Endothelial cell of umbilical vein (primary cell): ENCODE measurements at regions not wholly inside any gene's neighbourhood (a gene's known extent, or its start where the extent isn't known, plus 50 kb on each side); places are given as distances from the start of the nearest gene placed in this dataset.

Experiments used
- BruUV-seq: library from RNA; stranded (reverse); fragments of 400-500 nt; replicated peaks from 2 replicates; lab custom pipeline; 2021; lab: Mats Ljungman, UMichigan
- CTCF ChIA-PET: fragments of 300-600, 350-600 bp; sonication (Branson Sonifier 250); formaldehyde crosslinking; loops from one replicate; lab custom pipeline; 2021; ENCODE audit warnings: antibody characterized with exemption, inconsistent platforms; lab: Charles Lee
- POLR2A ChIA-PET: fragments of 300-600, 350-600 bp; sonication (Branson Sonifier 250); formaldehyde crosslinking; loops from one replicate; lab custom pipeline; 2021; ENCODE audit warnings: antibody characterized with exemption, inconsistent platforms; lab: Charles Lee
- DNase-seq: peaks from one replicate; pipeline ENCODE4 v3.0.0-alpha.2; 2011; ENCODE audit warnings: low read depth, low spot score
- FAIRE-seq: peaks from 2 replicates; lab custom pipeline; 2011; peaks lifted over from hg19 to GRCh38; lab: Jason Lieb, UNC
- H2AFZ ChIP-seq: 2 replicates; pipeline ENCODE4 v1.6.0; 2012; ENCODE audit warnings: low read depth, low read length, control low read depth, inconsistent platforms
- H3K27ac ChIP-seq: 2 replicates; pipeline ENCODE4 v1.5.1; 2011; ENCODE audit warnings: low read depth, mild to moderate bottlenecking, control low read depth, low read length, moderate library complexity; ENCODE audit not compliant: insufficient read depth
- H3K27me3 ChIP-seq, 2 experiments: 2 replicates each; pipeline versions ENCODE4 v1.6.0 to v1.6.1; 2011; ENCODE audit warnings: low read length in 2 of 2, mixed read lengths in 1 of 2; ENCODE audit not compliant: control insufficient read depth in 2 of 2, insufficient read depth in 2 of 2
- H3K36me3 ChIP-seq, 2 experiments: 2 replicates in 1 of 2; 3 replicates in 1 of 2; pipeline ENCODE4 v1.5.1; 2011; ENCODE audit warnings: low read length in 2 of 2, mild to moderate bottlenecking in 1 of 2, moderate library complexity in 1 of 2; ENCODE audit not compliant: control insufficient read depth in 2 of 2, insufficient read depth in 2 of 2; ENCODE audit errors: extremely low read depth in 1 of 2
- H3K4me1 ChIP-seq: 3 replicates; pipeline ENCODE4 v1.5.1; 2011; ENCODE audit warnings: mild to moderate bottlenecking, low read length; ENCODE audit not compliant: control insufficient read depth, insufficient read depth; ENCODE audit errors: extremely low read depth
- H3K4me2 ChIP-seq: 2 replicates; pipeline ENCODE4 v1.6.1; 2011; ENCODE audit warnings: low read length, control low read depth, mixed read lengths; ENCODE audit not compliant: insufficient read depth
- H3K4me3 ChIP-seq, 3 experiments: fragments of 200-600 bp in 1 of 3; sonication (generic), shearing (Covaris generic) in 1 of 3; replicated peaks in 1 of 3; 2 replicates each; pipeline ENCODE4 v1.5.1; 2011 to 2016; ENCODE audit warnings: control low read depth in 3 of 3, low read length in 3 of 3, mild to moderate bottlenecking in 2 of 3, inconsistent platforms in 1 of 3, low read depth in 1 of 3, moderate library complexity in 1 of 3; ENCODE audit not compliant: insufficient read depth in 1 of 3
- H3K79me2 ChIP-seq: 2 replicates; pipeline ENCODE4 v1.6.0; 2012; ENCODE audit warnings: low read length, inconsistent platforms; ENCODE audit not compliant: control insufficient read depth, insufficient read depth
- H3K9ac ChIP-seq: replicated peaks from 2 replicates; pipeline ENCODE3; 2011; ENCODE audit warnings: low read length, control low read depth; ENCODE audit not compliant: insufficient read depth; ENCODE audit errors: extremely low read depth
- H3K9me1 ChIP-seq: replicated peaks from 3 replicates; pipeline ENCODE4 v1.6.0; 2011; ENCODE audit warnings: mild to moderate bottlenecking, low read length; ENCODE audit not compliant: control insufficient read depth, insufficient read depth; ENCODE audit errors: extremely low read depth
- H3K9me3 ChIP-seq: replicated peaks from 2 replicates; pipeline ENCODE4 v1.5.1; 2012; ENCODE audit warnings: low read length, inconsistent platforms; ENCODE audit not compliant: control insufficient read depth, insufficient read depth
- H4K20me1 ChIP-seq: replicated peaks from 2 replicates; pipeline ENCODE3; 2011; ENCODE audit warnings: mild to moderate bottlenecking, low read length; ENCODE audit not compliant: control insufficient read depth, insufficient read depth; ENCODE audit errors: extremely low read depth
- EZH2 ChIP-seq: IDR thresholded peaks from 2 replicates; pipeline ENCODE4 v1.6.1; 2012; ENCODE audit warnings: borderline replicate concordance, low read depth, mild to moderate bottlenecking, moderate library complexity, low read length, inconsistent platforms; ENCODE audit not compliant: severe bottlenecking
- FOS ChIP-seq: IDR thresholded peaks from 2 replicates; pipeline ENCODE4 v1.6.1; 2011; ENCODE audit warnings: mild to moderate bottlenecking, low read length, moderate library complexity, borderline replicate concordance; ENCODE audit not compliant: insufficient read depth
- GATA2 ChIP-seq: IDR thresholded peaks from 2 replicates; pipeline ENCODE4 v1.7.0; 2011; ENCODE audit warnings: low read depth, mild to moderate bottlenecking, moderate library complexity, mixed read lengths, low read length; ENCODE audit not compliant: insufficient read length, insufficient read depth
- JUN ChIP-seq: IDR thresholded peaks from 2 replicates; pipeline ENCODE4 v1.6.1; 2011; ENCODE audit warnings: borderline replicate concordance, low read depth; ENCODE audit not compliant: insufficient read length, insufficient read depth
- MYC ChIP-seq: IDR thresholded peaks from one replicate; pipeline ENCODE4 v1.6.1; 2011; ENCODE audit warnings: mild to moderate bottlenecking, low read depth, low read length
- POLR2A ChIP-seq: IDR thresholded peaks from 2 replicates; pipeline ENCODE4 v1.6.1; 2012; ENCODE audit warnings: low read depth, mild to moderate bottlenecking, control low read depth, low read length
- POLR2AphosphoS5 ChIP-seq: IDR thresholded peaks from 2 replicates; pipeline ENCODE4 v1.6.1; 2012; ENCODE audit warnings: low read depth, mild to moderate bottlenecking, control low read depth, low read length, moderate library complexity; ENCODE audit not compliant: insufficient read depth
- dilution Hi-C: fragments of 300-500 bp; cut with MboI; formaldehyde crosslinking; loops from one replicate; pipeline ENCODE4 v1.15.0; 2019; ENCODE audit warnings: low sequenced_read_pairs; ENCODE audit not compliant: extremely low pct_ligation_motif_present
- intact Hi-C: fragments of 100-400 bp; cut with micrococcal nuclease; formaldehyde crosslinking; loops from one replicate; pipeline ENCODE4 v1.10.0; 2022
- TF ChIP-seq, protein P1 (sequence below): IDR thresholded peaks from 2 replicates; pipeline ENCODE4 v1.6.1; 2011; ENCODE audit not compliant: insufficient read depth, insufficient read length
- TF ChIP-seq, protein P2 (sequence below), 2 donors: IDR thresholded peaks; 1 replicate in 1 of 2; 2 replicates in 1 of 2; pipeline ENCODE4 v1.5.1; 2011; ENCODE audit warnings: low read length in 2 of 2, mild to moderate bottlenecking in 2 of 2, moderate library complexity in 2 of 2, control low read depth in 1 of 2, inconsistent platforms in 1 of 2, low read depth in 1 of 2; ENCODE audit not compliant: insufficient read depth in 1 of 2; ENCODE audit errors: extremely low read depth in 1 of 2

DNA sequence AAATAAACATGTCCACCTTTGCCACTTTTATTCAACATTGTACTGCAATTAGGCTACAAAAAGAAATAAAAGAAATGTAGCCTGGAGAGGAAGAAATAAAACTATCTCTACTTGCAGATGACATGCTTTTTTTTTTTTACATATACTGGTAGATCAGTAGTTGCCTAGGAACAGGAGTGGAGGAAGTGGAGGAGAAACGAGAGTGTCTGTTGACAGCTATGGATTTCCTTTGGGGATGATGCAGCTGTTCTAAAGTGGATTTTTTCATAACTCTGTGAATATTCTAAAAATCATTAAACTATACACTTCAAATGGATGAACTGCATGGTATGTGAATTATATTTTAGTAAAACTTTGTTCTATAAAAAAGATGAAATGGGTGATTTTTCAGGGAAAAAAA lies 116.4 kb downstream of the ANAPC4 start:
- no peaks in the 10 kb centered on the region for H3K79me2 ChIP-seq
- TF ChIP-seq MYC, result no peak
- TF ChIP-seq JUN, result no peak
- FAIRE-seq (no peak), DNase-seq (no peak)
- H3K27ac ChIP-seq, result no peak overlapping the region
- dilution Hi-C loops (no loop called here), intact Hi-C loops (no loop called here)
- no peak overlapping the region for H3K9ac ChIP-seq
- peaks cover 0 to 2% of the 10 kb centered on the region in 2 experiments for H3K27me3 ChIP-seq
- H4K20me1 ChIP-seq, result no peaks in the 10 kb centered on the region
- no peak overlapping the region for H3K4me2 ChIP-seq
- no peak overlapping the region for H2AFZ ChIP-seq
- CTCF ChIA-PET, result no interaction called here
- no peak overlapping the region for H3K4me3 ChIP-seq
- POLR2A ChIA-PET, result no interaction called here
- no peaks in the 10 kb centered on the region for H3K9me3 ChIP-seq
- H3K9me1 ChIP-seq, result no peaks in the 10 kb centered on the region
- BruUV-seq, result no TSS peak
- H3K4me1 ChIP-seq, result no peaks in the 10 kb centered on the region
- H3K36me3 ChIP-seq, result no peaks in the 10 kb centered on the region

DNA sequence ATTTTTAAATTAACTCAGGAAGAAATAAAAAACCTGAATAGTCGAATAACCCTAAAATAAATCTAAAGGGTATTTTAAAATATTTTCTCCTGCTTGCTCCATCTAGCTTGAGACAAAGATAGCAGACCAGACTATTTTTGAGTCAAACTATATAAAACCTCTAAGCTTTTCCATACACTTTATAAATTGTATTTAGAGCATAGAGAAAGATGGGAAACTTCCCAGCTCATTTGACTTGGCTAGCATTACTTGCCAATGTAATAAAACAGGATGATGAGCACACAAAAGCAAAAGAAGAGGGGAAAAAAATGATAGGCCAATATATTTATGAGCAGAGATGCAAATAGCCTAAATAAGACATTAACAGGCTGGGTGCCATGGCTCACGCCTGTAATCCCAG lies 117.1 kb downstream of the ANAPC4 start:
- CTCF ChIA-PET, result no interaction called here
- TF ChIP-seq FOS (no peak), POLR2A (no peak), GATA2 (no peak), EZH2 (no peak), JUN (no peak), MYC (no peak), POLR2AphosphoS5 (no peak)
- TF ChIP-seq, protein P1, sequence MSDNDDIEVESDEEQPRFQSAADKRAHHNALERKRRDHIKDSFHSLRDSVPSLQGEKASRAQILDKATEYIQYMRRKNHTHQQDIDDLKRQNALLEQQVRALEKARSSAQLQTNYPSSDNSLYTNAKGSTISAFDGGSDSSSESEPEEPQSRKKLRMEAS, result no peak
- TF ChIP-seq, protein P2, sequence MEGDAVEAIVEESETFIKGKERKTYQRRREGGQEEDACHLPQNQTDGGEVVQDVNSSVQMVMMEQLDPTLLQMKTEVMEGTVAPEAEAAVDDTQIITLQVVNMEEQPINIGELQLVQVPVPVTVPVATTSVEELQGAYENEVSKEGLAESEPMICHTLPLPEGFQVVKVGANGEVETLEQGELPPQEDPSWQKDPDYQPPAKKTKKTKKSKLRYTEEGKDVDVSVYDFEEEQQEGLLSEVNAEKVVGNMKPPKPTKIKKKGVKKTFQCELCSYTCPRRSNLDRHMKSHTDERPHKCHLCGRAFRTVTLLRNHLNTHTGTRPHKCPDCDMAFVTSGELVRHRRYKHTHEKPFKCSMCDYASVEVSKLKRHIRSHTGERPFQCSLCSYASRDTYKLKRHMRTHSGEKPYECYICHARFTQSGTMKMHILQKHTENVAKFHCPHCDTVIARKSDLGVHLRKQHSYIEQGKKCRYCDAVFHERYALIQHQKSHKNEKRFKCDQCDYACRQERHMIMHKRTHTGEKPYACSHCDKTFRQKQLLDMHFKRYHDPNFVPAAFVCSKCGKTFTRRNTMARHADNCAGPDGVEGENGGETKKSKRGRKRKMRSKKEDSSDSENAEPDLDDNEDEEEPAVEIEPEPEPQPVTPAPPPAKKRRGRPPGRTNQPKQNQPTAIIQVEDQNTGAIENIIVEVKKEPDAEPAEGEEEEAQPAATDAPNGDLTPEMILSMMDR (IDR thresholded peaks at IDR 0.05; ENCODE audit: extremely low read depth in 1 of 2, insufficient read depth in 1 of 2, low read depth in 1 of 2, low read length in 2 of 2), result no peak
- Histone ChIP-seq H3K4me3 (no peak overlapping the region), H2AFZ (no peak overlapping the region), H3K36me3 (no peaks in the 10 kb centered on the region), H3K27me3 (peaks cover 0 to 2% of the 10 kb centered on the region in 2 experiments), H3K79me2 (no peaks in the 10 kb centered on the region), H3K9me3 (no peaks in the 10 kb centered on the region), H3K4me2 (no peak overlapping the region), H3K9me1 (no peaks in the 10 kb centered on the region), H4K20me1 (no peaks in the 10 kb centered on the region), H3K27ac (no peak overlapping the region), H3K9ac (no peak overlapping the region), H3K4me1 (no peaks in the 10 kb centered on the region)
- dilution Hi-C loops (no loop called here), intact Hi-C loops (no loop called here)
- no TSS peak for BruUV-seq
- POLR2A ChIA-PET, result no interaction called here
- FAIRE-seq (no peak), DNase-seq (no peak)
